Lung (tissue), 11 donors: ENCODE measurements at regions not wholly inside any gene's neighbourhood (a gene's known extent, or its start where the extent isn't known, plus 50 kb on each side); places are given as distances from the start of the nearest gene placed in this dataset.

Experiments
- ATAC-seq: fragments of 200-7000 bp; cut with Tn5 transposase; one replicate; pipeline ENCODE4 v1.9.1; 2020; ENCODE audit warnings: moderate number of reproducible peaks; ENCODE audit not compliant: insufficient read depth, low FRiP score
- DNase-seq, 3 donors: peaks; one replicate each; pipeline ENCODE4 v3.0.0-alpha.2; 2013 to 2017
- H3K27ac ChIP-seq, 2 donors: one replicate each; pipeline ENCODE4 v1.5.1; 2013; ENCODE audit warnings: mild to moderate bottlenecking in 2 of 2, moderate library complexity in 2 of 2, control low read depth in 1 of 2, inconsistent platforms in 1 of 2, low read depth in 1 of 2, low read length in 1 of 2
- H3K27me3 ChIP-seq, 3 donors: one replicate each; pipeline ENCODE4 v1.5.1; 2013; ENCODE audit warnings: low read length in 2 of 3; ENCODE audit not compliant: control insufficient read depth in 3 of 3, insufficient read depth in 3 of 3
- H3K36me3 ChIP-seq, 4 donors: one replicate each; pipeline ENCODE4 v1.5.1; 2013; ENCODE audit warnings: low read length in 4 of 4, mild to moderate bottlenecking in 1 of 4, moderate library complexity in 1 of 4; ENCODE audit not compliant: control insufficient read depth in 4 of 4, insufficient read depth in 4 of 4
- H3K4me1 ChIP-seq, 5 donors: one replicate each; pipeline ENCODE4 v1.5.1; 2013; ENCODE audit warnings: low read length in 5 of 5, mild to moderate bottlenecking in 2 of 5, moderate library complexity in 1 of 5; ENCODE audit not compliant: control insufficient read depth in 5 of 5, insufficient read depth in 5 of 5
- H3K4me3 ChIP-seq: one replicate; pipeline ENCODE4 v1.5.1; 2013; ENCODE audit warnings: mild to moderate bottlenecking, control low read depth, moderate library complexity
- H3K9ac ChIP-seq, 2 donors: one replicate each; pipeline ENCODE4 v1.5.1; 2013; ENCODE audit warnings: low read length in 2 of 2, control low read depth in 1 of 2; ENCODE audit not compliant: insufficient read depth in 1 of 2
- H3K9me3 ChIP-seq, 4 donors: one replicate each; pipeline ENCODE4 v1.5.1; 2013; ENCODE audit warnings: low read length in 3 of 4, mild to moderate bottlenecking in 1 of 4, moderate library complexity in 1 of 4; ENCODE audit not compliant: control insufficient read depth in 4 of 4, insufficient read depth in 3 of 4
- CTCF ChIP-seq: IDR thresholded peaks from 2 replicates; pipeline ENCODE4 v1.5.1; 2012; ENCODE audit warnings: mild to moderate bottlenecking; ENCODE audit errors: control extremely low read depth, extremely low read depth
- WGBS, 2 donors: extraction: QIAGEN DNeasy Blood & Tissue Kit; methylation state at CpG; one replicate each; pipeline ENCODE4 v1.1.7; 2013; 5-methylcytosine and 5-hydroxymethylcytosine counted together
- donor health status: control.
- donor health status: control.
- donor health status: Bipolar disorder and iron deficiency.
- donor health status: healthy.
- donor health status: DM: yes; HTN: yes; CAD: no.

- no peak overlapping the region for H3K4me3 ChIP-seq
- no peaks in the 10 kb centered on the region for H3K9me3 ChIP-seq
- H3K27ac ChIP-seq = no peak overlapping the region
- no peaks in the 10 kb centered on the region for H3K4me1 ChIP-seq
- no peak for DNase-seq
- H3K27me3 ChIP-seq = no peaks in the 10 kb centered on the region
- WGBS, 2 donors = 77 to 82% methylated on average over 4 of the region's 4 CpGs
- no peak overlapping the region for H3K9ac ChIP-seq
- ATAC-seq = no peak
- no peak for TF ChIP-seq CTCF
- H3K36me3 ChIP-seq = no peaks in the 10 kb centered on the region
Observed at GRCh38 chr13:82925114-82925513, 957.2 kb downstream of the SLITRK1 start.

GRCh38 chr13:82917984-82918383 lies 964.3 kb downstream of the SLITRK1 start:
- no peak for TF ChIP-seq CTCF
- ATAC-seq = no peak
- no peak overlapping the region for H3K4me3 ChIP-seq
- H3K27me3 ChIP-seq = no peaks in the 10 kb centered on the region
- no peaks in the 10 kb centered on the region for H3K4me1 ChIP-seq
- no peaks in the 10 kb centered on the region for H3K9me3 ChIP-seq
- H3K27ac ChIP-seq = no peak overlapping the region
- WGBS, 2 donors = 83 to 85% methylated on average over 2 of the region's 2 CpGs
- H3K9ac ChIP-seq = no peak overlapping the region
- no peak for DNase-seq
- H3K36me3 ChIP-seq = no peaks in the 10 kb centered on the region

GRCh38 chr13:82912564-82912963 lies 969.7 kb downstream of the SLITRK1 start:
- DNase-seq (no peak), ATAC-seq (no peak)
- Histone ChIP-seq H3K9me3 (no peaks in the 10 kb centered on the region), H3K4me3 (no peak overlapping the region), H3K27me3 (no peaks in the 10 kb centered on the region), H3K4me1 (no peaks in the 10 kb centered on the region), H3K36me3 (no peaks in the 10 kb centered on the region), H3K9ac (no peak overlapping the region), H3K27ac (no peak overlapping the region)
- 85 to 92% methylated on average over 3 of the region's 3 CpGs for WGBS, 2 donors
- no peak for TF ChIP-seq CTCF

- H3K4me1 ChIP-seq = no peaks in the 10 kb centered on the region
- ATAC-seq (no peak), DNase-seq (no peak)
- H3K9ac ChIP-seq = no peak overlapping the region
- 64 to 86% methylated on average over 2 of the region's 2 CpGs for WGBS, 2 donors
- no peak overlapping the region for H3K4me3 ChIP-seq
- no peak for TF ChIP-seq CTCF
- H3K27me3 ChIP-seq = no peaks in the 10 kb centered on the region
- H3K36me3 ChIP-seq = no peaks in the 10 kb centered on the region
- H3K27ac ChIP-seq = no peak overlapping the region
- no peaks in the 10 kb centered on the region for H3K9me3 ChIP-seq
Observed at GRCh38 chr13:82905071-82905470, 977.2 kb downstream of the SLITRK1 start.
